GM12878 (cell line): ENCODE measurements at regions not wholly inside any gene's neighbourhood (a gene's known extent, or its start where the extent isn't known, plus 50 kb on each side); places are given as distances from the start of the nearest gene placed in this dataset.
"Not testable (repeated sequence)": the region's sequence is repeated elsewhere in the genome, so short reads cannot be mapped to it uniquely, and the experiment has no call there.

ENCODE experiments used
- ATAC-seq: fragments of 200-7000 bp; cut with Tn5 transposase; 3 replicates; pipeline ENCODE4 v1.9.1; 2020; ENCODE audit warnings: mild to moderate bottlenecking, moderate library complexity
- BruUV-seq: library from RNA; stranded (reverse); fragments of 400-500 nt; replicated peaks from 2 replicates; lab custom pipeline; 2021; lab: Mats Ljungman, UMichigan
- CTCF ChIA-PET: fragments of 300-600 bp; sonication (Branson Sonifier 250); formaldehyde crosslinking; extraction: SDS; loops from one replicate; lab custom pipeline; 2021; ENCODE audit warnings: inconsistent platforms; lab: Yijun Ruan, JAX
- POLR2A ChIA-PET: fragments of 350-600 bp; formaldehyde crosslinking; extraction: SDS; loops from one replicate; lab custom pipeline; 2021; ENCODE audit warnings: inconsistent platforms; lab: Charles Lee
- RAD21 ChIA-PET: fragments of 300-600 bp; sonication (Branson Sonifier 250); formaldehyde crosslinking; loops from one replicate; lab custom pipeline; 2023; ENCODE audit warnings: antibody characterized with exemption; ENCODE audit not compliant: unreplicated experiment; lab: Charles Lee
- SMC1A ChIA-PET: fragments of 300-600 bp; sonication (Branson Sonifier 250); formaldehyde crosslinking; loops from one replicate; lab custom pipeline; 2023; ENCODE audit not compliant: unreplicated experiment, uncharacterized antibody; lab: Charles Lee
- DNase-seq: peaks from one replicate; pipeline ENCODE4 v3.0.0-alpha.2; 2011; ENCODE audit warnings: low read depth, low spot score
- FAIRE-seq: peaks from 3 replicates; lab custom pipeline; 2011; peaks lifted over from hg19 to GRCh38; lab: Jason Lieb, UNC
- H2AFZ ChIP-seq: 2 replicates; pipeline ENCODE4 v1.6.0; 2011; ENCODE audit warnings: low read depth, low read length, control low read depth; ENCODE audit not compliant: control insufficient read depth
- H3K27ac ChIP-seq: 2 replicates; pipeline ENCODE4 v1.5.1; 2011; ENCODE audit warnings: control low read depth; ENCODE audit not compliant: control insufficient read depth, insufficient read depth
- H3K27me3 ChIP-seq, 2 experiments: replicated peaks in 1 of 2; 2 replicates each; pipeline versions ENCODE4 v1.6.0 to v1.6.1; 2011; ENCODE audit warnings: low read length in 1 of 2; ENCODE audit not compliant: control insufficient read depth in 2 of 2, insufficient read depth in 2 of 2
- H3K36me3 ChIP-seq, 2 experiments: 2 replicates each; pipeline ENCODE4 v1.5.1; 2011; ENCODE audit warnings: low read length in 1 of 2; ENCODE audit not compliant: control insufficient read depth in 2 of 2, insufficient read depth in 2 of 2
- H3K4me1 ChIP-seq: 2 replicates; pipeline ENCODE4 v1.6.1; 2011; ENCODE audit warnings: mild to moderate bottlenecking, low read length, moderate library complexity, mixed read lengths; ENCODE audit not compliant: control insufficient read depth, insufficient read depth
- H3K4me2 ChIP-seq: 2 replicates; pipeline ENCODE4 v1.6.0; 2011; ENCODE audit warnings: control low read depth; ENCODE audit not compliant: control insufficient read depth, insufficient read depth
- H3K4me3 ChIP-seq: fragments of 200-600 bp; sonication (generic); 2 replicates; pipeline ENCODE4 v1.5.1; 2016
- H3K79me2 ChIP-seq: 2 replicates; pipeline ENCODE4 v1.6.0; 2011; ENCODE audit warnings: low read length; ENCODE audit not compliant: control insufficient read depth, insufficient read depth
- H3K9ac ChIP-seq: 2 replicates; pipeline ENCODE4 v1.8.0; 2011; ENCODE audit warnings: low read length, control low read depth, mixed read lengths; ENCODE audit not compliant: control insufficient read depth, insufficient read depth
- H3K9me3 ChIP-seq: replicated peaks from 3 replicates; pipeline ENCODE4 v1.5.1; 2011; ENCODE audit warnings: mild to moderate bottlenecking, low read length; ENCODE audit not compliant: control insufficient read depth, insufficient read depth
- H4K20me1 ChIP-seq: 2 replicates; pipeline ENCODE4 v1.6.0; 2011; ENCODE audit not compliant: control insufficient read depth, insufficient read depth
- WGBS: methylation state at CpG from one replicate; pipeline ENCODE4 v1.1.6; 2016; ENCODE audit warnings: low lambda C conversion rate; ENCODE audit not compliant: insufficient replicate concordance, insufficient coverage; ENCODE audit errors: missing lambda C conversion rate; 5-methylcytosine and 5-hydroxymethylcytosine counted together
- in situ Hi-C: fragments of 300-500 bp; cut with MboI; formaldehyde crosslinking; loops from 9 replicates; pipeline ENCODE4 v1.14.3; 2018; ENCODE audit warnings: mixed read lengths
- intact Hi-C: fragments of 100-400 bp; cut with micrococcal nuclease; formaldehyde crosslinking; loops from one replicate; pipeline ENCODE4 v1.14.2; 2022; ENCODE audit not compliant: unreplicated experiment

DNA sequence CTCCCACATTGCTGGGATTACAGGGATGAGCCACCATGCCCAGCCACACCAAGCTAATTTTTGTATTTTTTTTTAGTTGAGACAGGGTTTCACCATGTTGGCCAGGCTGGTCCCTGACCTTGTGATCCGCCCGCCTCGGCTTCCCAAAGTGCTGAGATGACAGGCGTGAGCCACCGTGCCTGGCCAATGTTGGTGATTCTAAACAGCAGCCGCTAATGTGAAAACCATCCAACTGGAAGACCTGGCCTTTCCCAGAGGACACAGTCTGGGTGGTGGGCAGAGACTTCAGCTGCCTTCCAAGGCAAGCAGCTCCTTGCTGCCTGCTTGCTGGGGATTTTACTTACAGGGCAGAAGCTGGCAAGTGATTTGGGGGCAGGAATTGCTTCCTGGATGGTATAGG, 207.1 kb downstream of the GOLGA6L6 start:
- H3K36me3 ChIP-seq, RAD21 ChIA-PET, H2AFZ ChIP-seq, SMC1A ChIA-PET, H3K79me2 ChIP-seq, ATAC-seq, H3K27me3 ChIP-seq, H4K20me1 ChIP-seq, intact Hi-C loops, H3K4me3 ChIP-seq, H3K9ac ChIP-seq, H3K4me1 ChIP-seq, CTCF ChIA-PET, in situ Hi-C loops, BruUV-seq, H3K27ac ChIP-seq, H3K9me3 ChIP-seq, DNase-seq, H3K4me2 ChIP-seq, FAIRE-seq, POLR2A ChIA-PET: not testable (repeated sequence)
- WGBS: 92% methylated on average over 6 of the region's 6 CpGs

DNA sequence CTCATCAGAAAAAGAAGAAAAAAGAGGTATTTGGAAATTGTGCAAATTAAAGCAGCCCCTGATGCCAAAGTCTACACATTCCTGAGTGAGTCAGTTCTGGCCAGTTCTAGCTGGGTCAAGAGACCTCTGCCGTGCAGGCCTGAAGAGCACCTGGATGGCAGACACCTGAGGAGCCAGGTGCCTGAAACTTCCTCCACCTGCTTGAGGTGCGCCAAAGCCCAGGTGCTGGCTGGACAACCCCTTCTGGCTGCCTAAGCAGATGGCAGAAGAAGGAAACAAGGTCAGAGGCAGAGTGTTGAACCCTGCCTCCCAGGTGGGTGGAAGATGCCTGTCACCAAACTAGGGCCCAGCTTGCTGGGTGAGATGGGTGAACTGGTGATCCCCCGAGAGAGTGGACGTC, 215.8 kb downstream of the GOLGA6L6 start:
- H3K4me2 ChIP-seq, CTCF ChIA-PET, BruUV-seq, H3K36me3 ChIP-seq, H3K4me1 ChIP-seq, RAD21 ChIA-PET, H2AFZ ChIP-seq, H3K27me3 ChIP-seq, DNase-seq, H3K27ac ChIP-seq, H3K79me2 ChIP-seq, in situ Hi-C loops, FAIRE-seq, ATAC-seq, intact Hi-C loops, H4K20me1 ChIP-seq, H3K9me3 ChIP-seq, H3K9ac ChIP-seq, SMC1A ChIA-PET, H3K4me3 ChIP-seq, POLR2A ChIA-PET: not testable (repeated sequence)
- WGBS: 46% methylated on average over 4 of the region's 4 CpGs

DNA sequence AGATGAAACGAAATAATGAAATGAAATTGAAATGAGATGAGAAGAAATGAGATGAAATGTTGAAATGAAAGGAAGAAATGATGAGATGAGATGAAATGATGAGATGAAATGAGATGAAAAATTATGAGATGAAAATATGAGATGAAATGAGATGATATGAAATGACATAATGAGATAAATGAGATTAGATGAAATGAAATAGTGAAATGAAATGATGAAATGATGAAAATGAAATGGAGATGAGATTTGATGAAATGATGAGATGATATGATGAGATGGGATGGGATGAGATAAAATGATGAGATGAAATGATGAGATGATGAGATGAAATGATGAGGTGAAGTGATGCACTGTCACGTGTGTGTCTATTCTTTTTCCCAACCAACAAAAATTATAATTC, 224.5 kb downstream of the GOLGA6L6 start:
- H3K9ac ChIP-seq, H3K4me3 ChIP-seq, H2AFZ ChIP-seq, H4K20me1 ChIP-seq, FAIRE-seq, ATAC-seq, H3K4me2 ChIP-seq, DNase-seq, H3K27me3 ChIP-seq, H3K27ac ChIP-seq, H3K36me3 ChIP-seq, SMC1A ChIA-PET, H3K4me1 ChIP-seq, RAD21 ChIA-PET, H3K9me3 ChIP-seq, BruUV-seq, intact Hi-C loops, CTCF ChIA-PET, in situ Hi-C loops, H3K79me2 ChIP-seq, POLR2A ChIA-PET: not testable (repeated sequence)
- WGBS: 0% methylated on average over 2 of the region's 2 CpGs

DNA sequence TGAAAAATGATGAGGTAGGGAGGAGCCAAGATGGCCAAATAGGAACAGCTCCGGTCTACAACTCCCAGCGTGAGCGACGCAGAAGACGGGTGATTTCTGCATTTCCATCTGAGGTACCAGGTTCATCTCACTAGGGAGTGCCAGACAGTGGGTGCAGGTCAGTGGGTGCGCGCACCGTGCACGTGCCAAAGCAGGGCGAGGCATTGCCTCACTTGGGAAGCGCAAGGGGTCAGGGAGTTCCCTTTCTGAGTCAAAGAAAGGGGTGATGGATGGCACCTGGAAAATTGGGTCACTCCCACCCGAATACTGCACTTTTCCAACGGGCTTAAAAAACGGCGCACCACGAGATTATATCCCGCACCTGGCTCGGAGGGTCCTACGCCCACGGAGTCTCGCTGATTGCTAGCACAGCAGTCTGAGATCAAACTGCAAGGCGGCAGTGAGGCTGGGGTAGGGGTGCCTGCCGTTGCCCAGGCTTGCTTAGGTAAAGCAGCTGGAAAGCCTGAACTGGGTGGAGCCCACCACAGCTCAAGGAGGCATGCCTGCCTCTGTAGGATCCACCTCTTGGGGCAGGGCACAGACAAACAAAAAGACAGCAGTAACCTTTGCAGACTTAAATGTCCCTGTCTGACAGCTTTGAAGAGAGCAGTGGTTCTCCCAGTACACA, 230.5 kb downstream of the GOLGA6L6 start:
- H3K9me3 ChIP-seq, in situ Hi-C loops, H3K9ac ChIP-seq, H3K4me3 ChIP-seq, BruUV-seq, H3K4me1 ChIP-seq, H3K79me2 ChIP-seq, H3K27ac ChIP-seq, H3K27me3 ChIP-seq, FAIRE-seq, H3K36me3 ChIP-seq, RAD21 ChIA-PET, H4K20me1 ChIP-seq, SMC1A ChIA-PET, H2AFZ ChIP-seq, POLR2A ChIA-PET, CTCF ChIA-PET, H3K4me2 ChIP-seq, intact Hi-C loops, ATAC-seq, DNase-seq: not testable (repeated sequence)
- WGBS: 69% methylated on average over 17 of the region's 23 CpGs
